ENCODE measurements at regions not wholly inside any gene's neighbourhood (a gene's known extent, or its start where the extent isn't known, plus 50 kb on each side); places are given as distances from the start of the nearest gene placed in this dataset.

- H3K36me3 ChIP-seq, result no peaks in the 10 kb centered on the region
- no peaks in the 10 kb centered on the region for H3K4me1 ChIP-seq
- TF ChIP-seq CTCF (IDR thresholded peaks at IDR 0.05), result no peak
- H3K9me3 ChIP-seq, result peaks cover 0 to 7% of the 10 kb centered on the region in 2 donors
- H3K27me3 ChIP-seq, result no peaks in the 10 kb centered on the region
- H3K27ac ChIP-seq, result no peak overlapping the region
- no peak for DNase-seq (ENCODE audit: low spot score)
- H3K4me3 ChIP-seq, result no peak overlapping the region
These were observed 479.7 kb downstream of the MMUT start for GRCh38 chr6:48983377-48983776.

- Histone ChIP-seq H3K36me3 (no peaks in the 10 kb centered on the region), H3K9me3 (no peaks in the 10 kb centered on the region), H3K4me1 (no peaks in the 10 kb centered on the region), H3K4me3 (no peak overlapping the region), H3K27me3 (no peaks in the 10 kb centered on the region), H3K27ac (no peak overlapping the region)
- no peak for TF ChIP-seq CTCF (IDR thresholded peaks at IDR 0.05)
- DNase-seq (ENCODE audit: low spot score), result no peak
These were observed 483.2 kb downstream of the MMUT start for GRCh38 chr6:48979806-48980205.

- Histone ChIP-seq H3K9me3 (no peaks in the 10 kb centered on the region), H3K36me3 (no peaks in the 10 kb centered on the region), H3K27me3 (no peaks in the 10 kb centered on the region), H3K4me1 (no peaks in the 10 kb centered on the region), H3K4me3 (no peak overlapping the region), H3K27ac (no peak overlapping the region)
- TF ChIP-seq CTCF (IDR thresholded peaks at IDR 0.05), result no peak
- DNase-seq (ENCODE audit: low spot score), result no peak
These were observed 484.0 kb downstream of the MMUT start for GRCh38 chr6:48979085-48979484.

- Histone ChIP-seq H3K4me1 (no peaks in the 10 kb centered on the region), H3K4me3 (no peak overlapping the region), H3K9me3 (no peaks in the 10 kb centered on the region), H3K27me3 (no peaks in the 10 kb centered on the region), H3K27ac (no peak overlapping the region), H3K36me3 (no peaks in the 10 kb centered on the region)
- no peak for DNase-seq (ENCODE audit: low spot score)
- no peak for TF ChIP-seq CTCF (IDR thresholded peaks at IDR 0.05)
These were observed 485.0 kb downstream of the MMUT start for GRCh38 chr6:48978016-48978415.

- no peak for TF ChIP-seq CTCF (IDR thresholded peaks at IDR 0.05)
- Histone ChIP-seq H3K27me3 (no peaks in the 10 kb centered on the region), H3K9me3 (no peaks in the 10 kb centered on the region), H3K4me1 (no peaks in the 10 kb centered on the region), H3K4me3 (no peak overlapping the region), H3K27ac (no peak overlapping the region), H3K36me3 (no peaks in the 10 kb centered on the region)
- DNase-seq (ENCODE audit: low spot score), result no peak
These were observed 485.5 kb downstream of the MMUT start for GRCh38 chr6:48977573-48977972.

GRCh38 chr6:48973491-48973890, 489.6 kb downstream of the MMUT start:
- no peaks in the 10 kb centered on the region for H3K36me3 ChIP-seq
- H3K4me1 ChIP-seq, result no peaks in the 10 kb centered on the region
- H3K4me3 ChIP-seq, result no peak overlapping the region
- no peak for DNase-seq (ENCODE audit: low spot score)
- no peak for TF ChIP-seq CTCF (IDR thresholded peaks at IDR 0.05)
- no peaks in the 10 kb centered on the region for H3K9me3 ChIP-seq
- H3K27me3 ChIP-seq, result no peaks in the 10 kb centered on the region
- H3K27ac ChIP-seq, result no peak overlapping the region
